HG03521 (cell line): ENCODE measurements at regions not wholly inside any gene's neighbourhood (a gene's known extent, or its start where the extent isn't known, plus 50 kb on each side); places are given as distances from the start of the nearest gene placed in this dataset.
"Not testable (repeated sequence)": the region's sequence is repeated elsewhere in the genome, so short reads cannot be mapped to it uniquely, and the experiment has no call there.

ENCODE experiments used
- ATAC-seq: cut with Tn5 transposase; IDR thresholded peaks from one replicate; pipeline ENCODE4 v1.9.1; 2021; ENCODE audit warnings: mild to moderate bottlenecking, moderate library complexity; ENCODE audit not compliant: unreplicated experiment

DNA sequence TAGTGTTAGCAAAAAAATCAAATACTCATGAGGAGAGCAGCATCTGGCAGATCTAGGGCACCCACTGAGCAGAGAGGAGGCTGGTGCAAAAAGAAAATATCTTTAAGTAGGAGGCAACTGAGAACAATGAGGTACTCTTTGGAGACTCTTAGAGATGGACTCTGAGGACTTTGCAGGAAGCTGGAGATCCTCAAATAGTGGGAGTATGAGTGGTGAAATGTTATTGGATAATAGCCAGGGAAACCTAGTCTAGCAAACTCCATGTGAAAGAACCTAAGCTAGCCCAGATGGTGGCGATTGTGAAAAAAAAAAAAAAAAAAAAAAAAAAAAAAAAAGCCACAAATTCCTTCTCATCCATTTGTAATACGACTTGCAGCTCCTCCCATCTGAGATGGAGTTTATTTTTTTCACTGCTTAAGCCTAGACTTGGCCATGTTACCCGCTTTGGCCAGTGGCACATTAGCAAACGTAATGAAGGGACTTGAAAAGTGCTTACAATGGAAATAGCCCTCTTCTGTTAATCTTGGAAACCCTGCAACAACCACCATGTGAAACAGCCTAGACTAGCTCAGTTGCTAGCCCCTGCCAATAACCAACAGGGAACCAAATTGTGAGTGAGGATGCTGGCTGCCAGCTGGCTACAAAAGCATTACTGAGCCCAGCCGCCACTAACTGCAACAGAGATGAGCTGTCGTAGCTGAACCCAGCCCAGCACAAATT is 476.2 kb downstream of the KLF12 start:
- no peak for ATAC-seq

DNA sequence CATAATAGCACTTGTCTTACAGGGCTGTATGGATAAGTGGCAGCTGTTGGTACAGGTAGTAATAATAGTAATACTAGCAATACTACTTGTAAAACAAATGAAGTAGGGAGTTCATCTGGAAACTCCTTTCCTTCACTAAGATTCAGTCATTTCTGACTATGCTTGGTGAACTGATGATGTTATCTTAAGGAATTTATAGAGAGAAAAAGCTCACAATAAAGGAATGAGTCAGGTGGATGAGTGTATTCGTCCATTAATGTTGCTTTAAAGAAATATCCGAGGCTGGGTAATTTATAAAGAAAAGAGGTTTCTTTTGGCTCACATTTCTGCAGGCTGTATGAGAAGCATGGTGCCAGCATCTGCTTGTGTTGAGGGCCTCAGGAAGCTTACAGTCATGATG is 477.3 kb downstream of the KLF12 start:
- no peak for ATAC-seq

DNA sequence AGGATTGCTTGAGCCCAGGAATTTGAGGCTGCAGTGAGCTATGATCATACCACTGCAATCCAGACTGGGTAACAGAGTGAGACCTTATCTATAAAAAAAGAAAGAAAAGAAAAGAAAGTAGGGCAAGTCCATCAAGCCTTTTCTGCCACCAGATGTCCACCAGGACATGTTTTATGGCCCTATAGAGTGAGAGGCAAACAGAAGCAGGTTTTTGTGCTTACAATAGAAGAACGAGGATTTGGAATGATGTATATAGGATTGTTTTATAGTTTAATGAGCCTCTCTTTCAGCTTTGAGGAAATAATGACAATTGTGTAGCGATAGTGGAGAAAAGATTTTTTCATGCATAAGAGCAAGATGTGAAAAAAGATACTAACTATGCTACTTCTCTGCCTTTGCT is 480.5 kb downstream of the KLF12 start:
- no peak for ATAC-seq

DNA sequence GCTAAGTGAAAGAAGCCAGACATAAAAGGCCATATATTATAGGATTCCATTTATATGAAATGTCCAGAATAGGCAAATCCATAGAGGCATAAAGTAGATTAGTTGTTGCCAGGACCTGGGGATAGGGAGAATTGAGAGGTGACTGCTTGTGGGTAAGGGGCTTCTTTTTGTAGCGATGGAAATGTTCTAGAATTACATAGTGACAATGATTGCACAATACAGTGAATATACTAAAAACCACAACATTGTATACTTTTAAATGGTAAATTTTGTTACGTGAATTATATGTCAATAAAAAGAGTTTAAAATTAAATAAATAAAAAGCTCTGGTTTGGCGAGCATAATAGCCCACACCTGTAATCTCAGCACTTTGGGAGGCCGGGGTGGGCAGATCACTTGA is 486.8 kb downstream of the KLF12 start:
- no peak for ATAC-seq

DNA sequence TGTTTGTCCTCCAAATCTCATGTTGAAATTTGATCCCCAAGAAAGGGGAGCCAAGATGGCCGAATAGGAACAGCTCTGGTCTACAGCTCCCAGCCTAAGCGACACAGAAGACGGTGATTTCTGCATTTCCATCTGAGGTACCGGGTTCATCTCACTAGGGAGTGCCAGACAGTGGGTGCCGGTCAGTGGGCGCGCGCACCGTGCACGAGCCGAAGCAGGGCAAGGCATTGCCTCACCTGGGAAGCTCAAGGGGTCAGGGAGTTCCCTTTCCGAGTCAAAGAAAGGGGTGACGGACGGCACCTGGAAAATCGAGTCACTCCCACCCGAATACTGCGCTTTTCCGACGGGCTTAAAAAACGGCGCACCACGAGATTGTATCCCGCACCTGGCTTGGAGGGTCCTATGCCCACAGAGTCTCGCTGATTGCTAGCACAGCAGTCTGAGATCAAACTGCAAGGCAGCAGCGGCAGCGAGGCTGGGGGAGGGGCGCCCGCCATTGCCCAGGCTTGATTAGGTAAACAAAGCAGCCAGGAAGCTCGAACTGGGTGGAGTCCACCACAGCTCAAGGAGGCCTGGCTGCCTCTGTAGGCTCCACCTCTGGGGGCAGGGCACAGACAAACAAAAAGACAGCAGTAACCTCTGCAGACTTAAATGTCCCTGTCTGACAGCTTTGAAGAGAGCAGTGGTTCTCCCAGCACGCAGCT is 493.6 kb downstream of the KLF12 start:
- not testable (repeated sequence) for ATAC-seq

DNA sequence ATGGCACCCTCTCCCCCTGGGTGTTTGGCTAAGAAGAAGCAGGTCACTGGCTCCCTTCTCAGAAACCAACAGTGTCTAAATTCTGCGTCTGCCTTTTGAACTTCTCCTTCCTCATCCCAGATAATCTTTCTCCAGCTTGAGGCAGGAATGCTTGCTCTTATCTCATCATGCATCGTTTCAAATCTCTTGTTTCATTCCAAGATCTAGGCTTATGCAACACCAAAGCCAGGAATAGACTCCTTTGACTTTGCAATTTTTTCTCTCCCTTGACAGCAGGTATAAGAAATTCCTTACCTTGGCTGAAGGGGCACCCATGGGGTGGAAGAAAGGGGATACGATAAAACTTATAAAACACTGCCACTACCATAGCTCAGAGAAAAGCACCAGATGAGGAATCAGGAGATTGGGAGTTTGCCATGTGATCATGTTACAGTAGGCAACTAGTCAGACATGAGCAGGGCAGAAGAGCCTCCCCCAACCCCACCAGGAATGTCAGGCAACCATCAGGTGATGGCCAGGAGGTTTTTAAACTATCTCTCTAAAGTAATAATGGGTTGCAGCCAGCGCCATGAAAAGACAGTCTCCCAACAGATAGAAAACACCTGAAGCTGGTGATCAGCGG is 498.9 kb downstream of the KLF12 start:
- no peak for ATAC-seq

DNA sequence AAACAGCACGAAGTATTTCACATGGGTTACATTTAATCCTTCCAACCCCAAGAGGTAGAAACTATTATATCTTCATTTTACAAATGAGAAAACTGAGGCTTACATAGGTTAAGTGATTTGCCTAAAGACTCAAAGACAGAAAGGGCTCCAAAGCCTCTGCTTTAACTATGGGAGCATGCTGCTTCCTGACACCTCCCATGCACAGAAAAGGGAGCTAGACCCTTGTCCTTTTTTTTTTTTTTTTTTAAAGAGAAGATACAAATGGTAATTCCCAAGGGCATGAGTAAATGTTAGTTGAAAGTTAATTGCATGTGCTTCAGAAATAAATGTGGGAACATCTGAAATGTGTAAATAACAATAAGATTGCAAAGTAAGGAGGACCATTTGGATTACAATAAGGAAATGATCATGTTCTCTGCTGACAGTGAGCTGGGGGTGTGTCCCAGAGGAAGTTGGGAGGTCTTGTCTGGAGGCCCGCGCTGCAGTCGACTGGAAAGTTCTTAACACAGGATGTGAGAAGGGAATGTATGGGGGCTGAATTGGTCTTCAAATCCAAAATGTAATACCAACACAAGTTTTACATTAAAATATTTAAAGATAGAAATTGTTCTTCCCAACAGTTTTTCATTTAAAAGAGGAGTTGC is 500.3 kb downstream of the KLF12 start:
- ATAC-seq: no peak

DNA sequence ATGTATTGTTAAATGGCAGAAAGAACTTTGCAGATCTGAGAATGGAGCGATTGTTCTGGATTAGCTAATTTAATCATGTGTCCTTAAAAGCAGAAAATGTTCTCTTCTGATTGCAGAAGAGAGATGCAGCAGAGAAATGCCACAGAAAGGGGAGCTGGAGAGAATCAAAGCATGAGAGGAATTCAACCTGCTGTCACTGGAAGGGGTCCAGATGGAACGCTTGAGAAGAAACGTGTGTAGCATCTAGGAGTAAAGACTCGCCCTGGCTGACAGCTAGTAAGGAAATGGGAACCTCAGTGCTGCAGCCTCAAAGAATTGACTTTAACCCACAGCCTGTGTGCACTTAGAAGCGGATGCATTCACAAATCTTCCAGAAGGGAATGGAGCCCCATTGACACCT is 502.8 kb downstream of the KLF12 start:
- ATAC-seq: no peak

DNA sequence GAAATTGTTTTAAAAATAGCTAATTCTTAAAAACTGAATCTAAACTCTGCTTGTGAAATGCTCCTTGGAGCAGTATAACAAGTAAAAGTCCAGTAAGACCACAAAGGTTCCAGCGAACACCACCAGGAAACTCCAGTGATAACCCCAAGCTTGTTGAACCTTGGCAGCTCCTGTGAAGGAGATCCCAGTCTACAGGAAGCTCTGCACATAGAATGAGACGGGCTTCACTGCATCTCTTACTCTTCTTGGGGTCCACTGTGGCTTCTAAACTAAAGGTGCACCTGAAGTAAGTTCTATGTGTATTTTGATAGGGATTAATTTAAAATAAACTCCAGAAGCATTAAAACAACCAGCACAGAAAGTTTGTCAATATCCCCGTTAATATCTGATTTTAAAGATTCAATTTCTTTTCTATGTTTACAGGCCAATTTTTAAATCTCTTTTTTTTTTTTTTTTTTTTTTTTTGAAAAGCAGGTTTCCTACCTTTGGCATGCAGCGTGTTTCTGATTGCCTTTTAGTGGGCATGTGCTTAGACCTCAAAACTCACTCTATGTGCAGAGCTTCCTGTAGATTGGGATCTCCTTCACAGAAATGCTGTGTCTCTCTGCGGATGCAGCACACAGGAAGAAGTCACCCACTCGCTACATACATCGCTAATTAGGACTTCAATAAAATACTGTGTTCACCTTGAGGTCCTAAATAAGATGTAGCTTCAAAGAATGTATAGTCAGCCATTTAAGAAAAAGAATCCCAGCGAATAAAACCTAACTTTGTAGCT is 508.5 kb downstream of the KLF12 start:
- no peak for ATAC-seq

DNA sequence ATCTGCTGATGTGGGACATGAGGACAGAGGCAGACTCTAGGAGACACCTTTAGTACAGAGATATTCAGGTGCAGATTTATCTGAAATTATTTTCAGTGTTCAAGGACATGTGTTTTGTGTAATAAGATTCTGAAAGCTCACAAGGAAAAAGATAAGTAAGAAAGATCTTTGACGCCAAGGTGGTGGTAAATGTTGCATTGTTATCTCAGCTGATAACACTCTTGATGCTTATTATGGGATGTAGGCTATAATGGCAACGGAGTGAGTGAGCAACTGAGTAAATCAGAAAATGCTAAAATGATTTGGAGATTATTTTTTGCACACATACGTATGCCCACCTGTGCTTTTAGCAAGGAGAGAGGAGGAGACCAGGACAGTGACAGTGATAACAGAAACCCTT is 510.9 kb downstream of the KLF12 start:
- no peak for ATAC-seq

DNA sequence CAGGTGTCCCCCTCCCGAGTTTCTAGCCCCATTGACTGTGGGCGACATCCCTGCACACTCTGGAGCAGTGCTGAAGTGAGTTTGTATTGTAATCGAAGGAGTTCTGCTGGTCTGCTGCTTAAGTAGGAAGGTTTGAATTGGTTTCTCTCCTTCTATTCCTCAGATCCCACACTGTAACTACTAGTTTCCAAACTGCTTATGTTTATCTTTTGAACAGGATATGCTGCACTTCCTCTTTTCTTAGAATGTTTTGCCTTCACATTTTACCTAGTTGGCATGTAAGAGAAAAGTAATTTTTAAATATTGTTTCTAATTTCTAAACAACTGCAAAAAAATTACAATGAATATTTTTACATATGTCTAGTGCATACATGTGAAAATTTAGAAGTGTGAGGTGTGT is 511.8 kb downstream of the KLF12 start:
- no peak for ATAC-seq

DNA sequence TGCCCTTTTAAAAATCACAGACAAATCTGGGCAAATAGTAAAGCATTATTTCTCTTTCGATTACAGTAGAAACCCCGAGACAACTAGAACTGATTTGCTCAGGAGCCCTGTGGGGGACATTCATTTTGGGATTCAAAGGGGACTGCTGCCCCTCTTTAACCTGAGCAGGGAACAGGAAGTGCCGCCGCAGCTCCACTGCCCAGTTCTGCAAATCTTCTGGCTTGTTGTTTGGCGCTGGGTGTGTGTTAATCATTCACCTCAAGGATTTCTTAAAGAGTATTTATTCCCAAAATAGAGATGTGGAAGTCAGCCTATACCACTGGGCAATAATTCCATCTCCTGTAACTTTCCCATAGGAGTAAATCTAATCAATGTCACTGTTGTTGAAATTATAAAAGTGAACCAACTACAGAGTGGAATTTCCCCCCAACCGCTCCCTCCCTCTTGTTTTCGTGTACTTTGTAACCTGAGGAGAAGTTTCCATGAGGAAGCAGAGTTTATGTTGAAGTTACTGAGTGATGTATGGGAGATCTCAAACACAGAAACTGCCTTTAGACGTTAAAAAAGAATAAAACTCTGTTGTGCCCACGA is 515.8 kb downstream of the KLF12 start:
- ATAC-seq: no peak

DNA sequence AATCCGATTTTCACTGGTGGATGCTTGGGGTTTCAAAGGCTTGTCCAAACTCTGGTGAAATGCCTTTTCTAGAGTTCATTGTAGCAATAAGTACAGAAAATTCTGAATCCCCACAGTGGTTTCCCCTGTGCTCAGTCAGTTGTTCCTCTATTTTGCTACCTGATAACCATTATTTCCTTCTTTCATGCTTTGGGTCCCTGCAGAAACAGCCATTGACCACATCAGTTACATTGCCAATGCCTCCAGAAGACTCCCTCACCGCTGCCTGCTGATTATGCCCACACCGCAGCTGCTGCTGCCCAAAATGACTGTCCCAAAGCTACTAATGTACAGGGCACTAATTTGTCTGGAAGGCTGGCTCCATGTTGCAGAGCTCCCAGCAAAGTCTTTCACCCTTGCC is 517.3 kb downstream of the KLF12 start:
- ATAC-seq: no peak

DNA sequence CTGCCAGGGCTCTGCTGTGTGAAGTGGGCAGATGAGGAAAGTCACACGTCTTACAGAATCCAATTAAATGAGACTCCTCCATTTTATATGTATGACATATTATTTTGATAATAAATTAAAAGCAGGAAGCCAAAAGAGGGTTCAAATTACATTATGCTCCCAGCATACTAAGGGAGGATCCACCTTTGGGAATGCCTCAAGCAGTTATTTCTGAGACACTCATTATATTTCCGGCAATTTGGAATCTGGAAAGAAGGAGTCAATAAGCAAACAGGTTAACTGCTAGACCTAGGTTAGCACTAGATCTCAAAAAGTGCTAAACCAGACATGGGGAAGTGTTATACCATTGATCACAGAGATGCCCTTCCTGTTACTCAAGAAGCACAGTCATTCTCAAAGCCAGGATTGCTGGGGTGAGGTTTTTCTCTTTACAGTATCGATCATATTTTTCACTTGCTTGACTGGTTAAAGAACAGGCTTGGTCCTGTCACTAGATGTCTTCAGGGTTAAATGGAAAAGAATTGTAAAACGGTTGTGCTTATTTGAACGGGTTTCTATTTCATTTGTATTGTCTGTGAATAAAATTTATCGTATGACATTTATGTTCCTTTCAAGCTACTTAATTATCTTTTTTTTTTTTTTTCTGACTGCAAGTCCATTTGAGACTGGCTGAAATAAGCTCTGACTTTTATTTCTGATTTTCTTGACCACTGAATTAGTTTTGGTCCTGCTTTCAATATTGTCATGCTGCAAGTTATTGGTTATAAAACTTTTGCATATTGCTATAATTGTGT is 523.2 kb downstream of the KLF12 start:
- no peak for ATAC-seq

DNA sequence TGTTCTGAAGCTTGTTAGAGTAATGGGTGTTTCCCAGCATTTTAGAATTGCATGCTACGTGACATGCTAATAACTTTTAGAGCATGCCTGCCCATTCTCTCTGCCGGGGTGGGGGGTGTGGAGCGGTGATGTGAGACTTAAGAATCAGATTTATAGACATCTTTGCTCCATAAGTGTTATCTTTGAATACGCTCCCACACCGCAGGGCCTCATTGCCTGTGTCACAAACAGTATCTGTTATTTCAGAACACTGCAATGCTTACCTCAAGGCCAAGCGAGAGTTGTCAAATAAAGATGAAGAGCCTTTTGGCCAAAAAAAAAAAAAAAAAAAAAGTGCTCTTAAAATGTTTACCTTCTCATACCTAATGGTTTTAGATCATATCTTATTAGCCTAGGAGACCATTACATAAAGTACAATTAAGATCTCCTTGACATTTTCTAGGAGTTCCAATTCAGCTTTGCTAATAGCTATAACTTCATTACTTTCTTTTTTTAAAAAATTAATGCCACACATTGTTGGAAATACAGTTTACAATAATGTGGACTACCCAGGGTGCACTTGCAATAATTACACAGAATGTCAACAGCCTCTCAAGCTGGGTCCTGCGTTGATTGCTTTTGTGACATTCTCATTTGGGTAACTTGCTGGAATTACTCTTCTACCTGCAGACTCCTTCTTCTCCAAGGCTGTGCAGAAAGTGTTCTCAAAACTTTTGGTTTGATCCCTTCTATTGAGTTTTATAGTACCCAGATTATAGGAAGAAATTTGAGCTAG is 525.3 kb downstream of the KLF12 start:
- no peak for ATAC-seq

DNA sequence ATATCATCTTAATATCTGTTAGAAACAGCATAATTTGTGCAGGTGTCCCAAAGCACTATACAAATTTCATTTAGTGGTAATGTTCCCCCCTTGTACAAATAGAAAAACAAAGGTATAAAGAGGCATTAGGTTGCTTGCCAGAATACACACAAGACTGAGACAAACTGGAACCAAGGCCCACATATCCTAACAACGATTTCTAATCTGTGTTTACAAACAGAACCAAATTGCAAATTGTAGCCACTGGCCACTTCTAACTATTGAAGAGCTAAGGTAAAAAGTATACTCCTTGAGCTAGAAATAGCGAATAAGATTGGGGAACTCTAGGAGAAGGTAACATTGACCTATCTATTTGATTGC is 526.1 kb downstream of the KLF12 start:
- no peak for ATAC-seq

DNA sequence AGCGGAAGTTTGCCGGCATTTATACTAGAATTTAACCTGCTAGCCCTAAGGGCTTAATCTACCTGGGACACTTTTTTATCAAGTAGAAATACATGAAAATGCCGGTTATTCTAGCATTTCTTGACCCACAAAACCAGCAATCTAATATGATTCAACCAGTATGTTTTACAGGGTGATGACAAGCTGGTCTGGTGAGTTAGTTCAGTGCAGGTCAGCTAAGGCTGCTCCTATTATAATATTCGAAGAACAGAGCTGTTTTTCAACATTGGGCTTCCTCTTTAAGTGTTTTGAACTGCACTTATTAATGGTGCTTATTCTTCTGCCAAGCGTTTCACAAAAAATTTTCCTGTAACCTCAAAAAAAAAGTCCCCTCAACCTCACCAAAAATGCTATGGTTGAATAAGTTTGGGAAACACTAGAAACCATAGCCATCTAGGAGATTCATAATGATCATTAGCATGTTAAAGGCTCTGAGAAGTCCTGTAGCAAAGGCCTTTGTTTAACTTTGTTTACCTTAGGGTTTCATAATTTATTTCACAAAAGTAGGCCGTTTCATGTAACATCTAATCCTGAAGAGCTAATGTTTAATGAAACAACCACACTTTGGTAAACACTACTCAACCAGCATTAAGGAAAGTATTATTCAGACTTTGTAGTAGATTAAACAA is 526.6 kb downstream of the KLF12 start:
- no peak for ATAC-seq

DNA sequence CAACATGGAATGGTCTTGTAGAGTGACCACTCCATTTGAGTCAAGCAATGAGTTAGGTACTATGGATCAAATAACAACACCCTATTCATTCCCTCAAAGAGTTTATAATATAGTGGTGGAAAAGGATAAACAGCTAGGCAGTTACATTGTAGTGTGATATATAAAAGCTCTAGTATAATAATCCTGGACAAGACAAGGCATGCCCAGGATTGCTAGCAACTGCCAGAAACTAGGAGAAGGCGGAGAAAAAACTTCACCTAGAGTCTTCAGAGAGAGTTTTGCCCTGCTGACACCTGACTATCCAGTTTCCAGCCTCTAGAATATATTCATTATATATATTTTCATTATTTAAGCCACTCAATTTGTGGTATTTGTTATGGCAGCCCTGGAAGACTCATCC is 530.6 kb downstream of the KLF12 start:
- ATAC-seq: no peak

DNA sequence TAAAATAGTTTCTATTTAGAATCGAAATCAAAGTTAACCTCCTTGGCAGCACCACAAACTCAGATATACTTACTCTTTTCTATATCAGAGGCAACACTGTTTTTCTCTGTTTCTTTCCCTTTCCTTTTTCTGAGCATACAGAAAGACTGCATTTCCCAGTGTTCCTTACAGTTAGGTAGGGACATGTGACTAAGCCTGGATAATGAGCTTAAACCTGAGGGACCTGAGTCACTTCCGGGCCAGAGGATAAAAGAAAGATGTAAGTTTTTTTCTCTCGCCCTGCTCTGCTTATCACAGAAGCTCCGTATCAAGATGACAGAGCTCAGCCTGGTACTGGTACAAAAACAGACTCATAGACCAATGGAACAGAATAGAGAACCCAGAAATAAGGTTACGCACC is 531.9 kb downstream of the KLF12 start:
- no peak for ATAC-seq
